ENCODE measurements at regions not wholly inside any gene's neighbourhood (a gene's known extent, or its start where the extent isn't known, plus 50 kb on each side); places are given as distances from the start of the nearest gene placed in this dataset.
"Not testable (repeated sequence)": the region's sequence is repeated elsewhere in the genome, so short reads cannot be mapped to it uniquely, and the experiment has no call there.

- no peak for DNase-seq
These were observed 72.3 kb upstream of the SNTG2 start for GRCh38 chr2:878245-878930.

- DNase-seq = no peak
These were observed 72.9 kb upstream of the SNTG2 start for GRCh38 chr2:877747-878146.

GRCh38 chr2:875687-876615 lies 74.7 kb upstream of the SNTG2 start:
- no peak for DNase-seq

GRCh38 chr2:873651-874580 lies 76.7 kb upstream of the SNTG2 start:
- no peak for DNase-seq

- no peak for DNase-seq
These were observed 77.6 kb upstream of the SNTG2 start for GRCh38 chr2:873027-873426.

- no peak for DNase-seq
These were observed 78.5 kb upstream of the SNTG2 start for GRCh38 chr2:871926-872680.

- no peak for DNase-seq
These were observed 79.4 kb upstream of the SNTG2 start for GRCh38 chr2:871175-871727.

- no peak for DNase-seq
These were observed 80.2 kb upstream of the SNTG2 start for GRCh38 chr2:870426-870825.

GRCh38 chr2:869894-870293 lies 80.8 kb upstream of the SNTG2 start:
- no peak for DNase-seq

GRCh38 chr2:869357-869871 lies 81.2 kb upstream of the SNTG2 start:
- no peak for DNase-seq

GRCh38 chr2:868857-869256 lies 81.8 kb upstream of the SNTG2 start:
- DNase-seq = not testable (repeated sequence)

- no peak for DNase-seq
These were observed 83.4 kb upstream of the SNTG2 start for GRCh38 chr2:867296-867695.

- DNase-seq = no peak
These were observed 83.8 kb upstream of the SNTG2 start for GRCh38 chr2:866887-867286.

- no peak for DNase-seq
These were observed 84.5 kb upstream of the SNTG2 start for GRCh38 chr2:866009-866680.

- DNase-seq = no peak
These were observed 86.0 kb upstream of the SNTG2 start for GRCh38 chr2:864501-865106.

GRCh38 chr2:863732-864450 lies 86.8 kb upstream of the SNTG2 start:
- no peak for DNase-seq

- no peak for DNase-seq
These were observed 87.8 kb upstream of the SNTG2 start for GRCh38 chr2:862731-863466.

GRCh38 chr2:862355-862687 lies 88.3 kb upstream of the SNTG2 start:
- DNase-seq = no peak

Measured in muscle of back (tissue), 3 donors.